Ascending aorta (tissue), 2 donors: ENCODE measurements at regions not wholly inside any gene's neighbourhood (a gene's known extent, or its start where the extent isn't known, plus 50 kb on each side); places are given as distances from the start of the nearest gene placed in this dataset.

Experiments
- DNase-seq, 2 donors: peaks; one replicate each; pipeline ENCODE4 v3.0.0-alpha.2; 2019; ENCODE audit warnings: low spot score in 2 of 2
- H3K27ac ChIP-seq, 2 donors: fragments of 200-600 bp; sonication (generic); one replicate each; pipeline ENCODE4 v1.5.1; 2016 to 2017; ENCODE audit warnings: mild to moderate bottlenecking in 1 of 2
- H3K27me3 ChIP-seq: fragments of 200-600 bp; sonication (generic); one replicate; pipeline ENCODE4 v1.5.1; 2017
- H3K36me3 ChIP-seq, 2 donors: fragments of 200-600 bp; sonication (generic); one replicate each; pipeline ENCODE4 v1.5.1; 2016
- H3K4me1 ChIP-seq, 2 donors: fragments of 200-600 bp; sonication (generic); one replicate each; pipeline ENCODE4 v1.5.1; 2016 to 2017; ENCODE audit warnings: mild to moderate bottlenecking in 1 of 2
- H3K4me3 ChIP-seq, 2 donors: fragments of 200-600 bp; sonication (generic); one replicate each; pipeline ENCODE4 v1.5.1; 2016 to 2017; ENCODE audit warnings: mild to moderate bottlenecking in 1 of 2
- H3K9me3 ChIP-seq, 2 donors: fragments of 200-600 bp; sonication (generic); one replicate each; pipeline ENCODE4 v1.5.1; 2016
- intact Hi-C: fragments of 100-400 bp; cut with DNase I; formaldehyde crosslinking; loops from one replicate; pipeline ENCODE4 v1.15.1; 2023
- TF ChIP-seq, protein P1 (sequence below), 3 experiments: fragments of 200-600 bp in 2 of 3; fragments of 450-650 bp in 1 of 3; sonication (generic) in 2 of 3; IDR thresholded peaks; one replicate each; pipeline ENCODE4 v1.5.1; 2016 to 2019; ENCODE audit warnings: antibody characterized with exemption in 3 of 3, mild to moderate bottlenecking in 1 of 3, moderate library complexity in 1 of 3

- Histone ChIP-seq H3K4me3 (no peak overlapping the region), H3K27ac (no peak overlapping the region), H3K9me3 (no peaks in the 10 kb centered on the region), H3K4me1 (no peaks in the 10 kb centered on the region), H3K27me3 (no peaks in the 10 kb centered on the region), H3K36me3 (no peaks in the 10 kb centered on the region)
- no peak for DNase-seq
- intact Hi-C loops = no loop called here
- TF ChIP-seq, protein P1, sequence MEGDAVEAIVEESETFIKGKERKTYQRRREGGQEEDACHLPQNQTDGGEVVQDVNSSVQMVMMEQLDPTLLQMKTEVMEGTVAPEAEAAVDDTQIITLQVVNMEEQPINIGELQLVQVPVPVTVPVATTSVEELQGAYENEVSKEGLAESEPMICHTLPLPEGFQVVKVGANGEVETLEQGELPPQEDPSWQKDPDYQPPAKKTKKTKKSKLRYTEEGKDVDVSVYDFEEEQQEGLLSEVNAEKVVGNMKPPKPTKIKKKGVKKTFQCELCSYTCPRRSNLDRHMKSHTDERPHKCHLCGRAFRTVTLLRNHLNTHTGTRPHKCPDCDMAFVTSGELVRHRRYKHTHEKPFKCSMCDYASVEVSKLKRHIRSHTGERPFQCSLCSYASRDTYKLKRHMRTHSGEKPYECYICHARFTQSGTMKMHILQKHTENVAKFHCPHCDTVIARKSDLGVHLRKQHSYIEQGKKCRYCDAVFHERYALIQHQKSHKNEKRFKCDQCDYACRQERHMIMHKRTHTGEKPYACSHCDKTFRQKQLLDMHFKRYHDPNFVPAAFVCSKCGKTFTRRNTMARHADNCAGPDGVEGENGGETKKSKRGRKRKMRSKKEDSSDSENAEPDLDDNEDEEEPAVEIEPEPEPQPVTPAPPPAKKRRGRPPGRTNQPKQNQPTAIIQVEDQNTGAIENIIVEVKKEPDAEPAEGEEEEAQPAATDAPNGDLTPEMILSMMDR (IDR thresholded peaks at IDR 0.05) = no peak
Observed at GRCh38 chr1:239219679-239220078, 166.7 kb upstream of the CHRM3 start.

GRCh38 chr1:239218301-239218700, 168.1 kb upstream of the CHRM3 start:
- DNase-seq = no peak
- Histone ChIP-seq H3K27me3 (no peaks in the 10 kb centered on the region), H3K4me3 (no peak overlapping the region), H3K36me3 (no peaks in the 10 kb centered on the region), H3K9me3 (no peaks in the 10 kb centered on the region), H3K4me1 (no peaks in the 10 kb centered on the region), H3K27ac (no peak overlapping the region)
- intact Hi-C loops = no loop called here
- TF ChIP-seq, protein P1 (IDR thresholded peaks at IDR 0.05) = no peak

DNA sequence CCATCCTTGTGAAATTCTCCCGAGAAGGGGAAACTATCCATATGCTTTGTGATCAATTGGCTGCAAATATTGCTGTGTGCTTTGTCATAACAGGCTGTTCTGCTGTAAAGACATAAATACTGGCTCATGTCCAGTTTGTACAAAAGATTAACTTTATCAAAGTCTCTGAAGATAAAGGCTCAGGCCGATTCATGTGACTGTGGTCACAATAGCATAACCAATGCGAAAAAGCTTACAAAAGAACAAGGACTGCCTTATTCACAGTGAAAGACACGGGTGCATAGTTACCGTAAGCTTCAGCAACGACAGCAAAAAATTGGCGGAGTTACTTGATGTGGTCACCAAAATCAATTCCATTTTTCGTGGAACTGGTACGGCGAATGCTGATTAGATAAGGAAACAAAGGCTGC, 173.6 kb upstream of the CHRM3 start:
- Histone ChIP-seq H3K4me3 (no peak overlapping the region), H3K27ac (no peak overlapping the region), H3K9me3 (no peaks in the 10 kb centered on the region), H3K27me3 (no peaks in the 10 kb centered on the region), H3K36me3 (no peaks in the 10 kb centered on the region), H3K4me1 (no peaks in the 10 kb centered on the region)
- TF ChIP-seq, protein P1 (IDR thresholded peaks at IDR 0.05) = no peak
- intact Hi-C loops = no loop called here
- no peak for DNase-seq

DNA sequence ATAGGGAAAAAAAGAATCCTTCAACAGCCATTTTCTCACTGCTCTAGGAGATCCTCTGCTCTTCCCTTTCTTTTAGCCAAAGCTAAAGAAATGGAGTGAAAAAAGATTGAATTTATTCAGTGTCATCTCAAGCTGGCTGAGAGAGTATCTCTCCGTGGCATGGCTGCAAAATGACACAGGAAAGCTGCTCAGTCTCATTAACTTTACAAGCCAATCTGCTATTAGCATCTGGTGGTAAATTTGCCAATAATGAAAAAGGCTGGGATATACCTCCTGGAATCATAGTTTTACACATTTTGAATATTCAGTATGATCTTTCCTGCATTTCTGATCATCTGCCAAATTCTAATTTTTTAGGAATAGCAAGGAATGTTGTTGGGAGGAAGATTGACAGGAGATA, 176.8 kb upstream of the CHRM3 start:
- H3K27me3 ChIP-seq = no peaks in the 10 kb centered on the region
- DNase-seq = no peak
- no peak overlapping the region for H3K4me3 ChIP-seq
- no peaks in the 10 kb centered on the region for H3K9me3 ChIP-seq
- TF ChIP-seq, protein P1 (IDR thresholded peaks at IDR 0.05) = no peak
- H3K36me3 ChIP-seq = no peaks in the 10 kb centered on the region
- H3K27ac ChIP-seq = no peak overlapping the region
- intact Hi-C loops = no loop called here
- H3K4me1 ChIP-seq = no peaks in the 10 kb centered on the region

DNA sequence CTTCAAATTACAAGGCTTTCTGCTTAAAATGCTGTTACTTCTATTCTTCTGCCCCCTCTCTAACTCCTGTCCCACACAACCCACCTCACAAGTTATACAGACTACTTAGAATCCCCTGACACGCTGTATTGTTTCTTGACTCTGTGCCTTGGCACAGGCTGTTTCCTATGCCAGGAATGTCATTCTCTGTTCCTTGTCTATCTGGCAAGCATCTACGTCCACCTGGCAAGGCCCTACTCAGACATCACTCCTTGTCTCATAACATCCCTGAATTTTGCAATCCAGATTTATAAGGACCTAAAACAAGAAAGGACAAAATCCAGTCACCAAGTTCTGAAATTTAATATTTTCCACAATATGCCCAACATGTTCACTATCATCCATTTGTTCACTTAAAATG, 182.0 kb upstream of the CHRM3 start:
- Histone ChIP-seq H3K9me3 (no peaks in the 10 kb centered on the region), H3K27me3 (no peaks in the 10 kb centered on the region), H3K4me1 (no peaks in the 10 kb centered on the region), H3K4me3 (no peak overlapping the region), H3K27ac (no peak overlapping the region), H3K36me3 (no peaks in the 10 kb centered on the region)
- DNase-seq = no peak
- intact Hi-C loops = no loop called here
- TF ChIP-seq, protein P1 (IDR thresholded peaks at IDR 0.05) = no peak

- no peaks in the 10 kb centered on the region for H3K9me3 ChIP-seq
- DNase-seq = no peak
- H3K27ac ChIP-seq = no peak overlapping the region
- H3K4me1 ChIP-seq = no peaks in the 10 kb centered on the region
- TF ChIP-seq, protein P1 (IDR thresholded peaks at IDR 0.05) = no peak
- H3K4me3 ChIP-seq = no peak overlapping the region
- H3K27me3 ChIP-seq = no peaks in the 10 kb centered on the region
- H3K36me3 ChIP-seq = no peaks in the 10 kb centered on the region
- intact Hi-C loops = no loop called here
Observed at GRCh38 chr1:239197871-239198270, 188.5 kb upstream of the CHRM3 start.
